ENCODE measurements at regions not wholly inside any gene's neighbourhood (a gene's known extent, or its start where the extent isn't known, plus 50 kb on each side); places are given as distances from the start of the nearest gene placed in this dataset.

- ChIA-PET POLR2A (no interaction called here), CTCF (ENCODE audit: unreplicated experiment) (no interaction called here)
- H3K4me1 ChIP-seq (ENCODE audit: insufficient read depth, low read length, poor library complexity, severe bottlenecking): peaks cover 21% of the 10 kb centered on the region
- peaks cover 9% of the 10 kb centered on the region; the same call in 1 of the 2 replicates for H3K79me2 ChIP-seq (ENCODE audit: insufficient read depth, low read depth, low read length)
- no TSS peak for BruUV-seq (replicated peaks)
- DNase-seq (ENCODE audit: low spot score): no peak
- H3K9me2 ChIP-seq (ENCODE audit: insufficient read depth, low read length): no peaks in the 10 kb centered on the region
- H3K4me3 ChIP-seq (ENCODE audit: low read depth, low read length, poor library complexity, severe bottlenecking): no peak overlapping the region
- H3K9me3 ChIP-seq (ENCODE audit: low read length): no peaks in the 10 kb centered on the region
- no peaks in the 10 kb centered on the region for H4K20me1 ChIP-seq (ENCODE audit: insufficient read depth, low read length)
- no peak overlapping the region for H3K27ac ChIP-seq (ENCODE audit: low read depth, low read length, poor library complexity, severe bottlenecking)
- intact Hi-C loops (cut with micrococcal nuclease; ENCODE audit: unreplicated experiment): loop anchor here (5.0 kb wide), 2 partner anchors 945 to 1155 kb away; partner anchors contain the start of gene ASMTL
- TF ChIP-seq, protein P1, sequence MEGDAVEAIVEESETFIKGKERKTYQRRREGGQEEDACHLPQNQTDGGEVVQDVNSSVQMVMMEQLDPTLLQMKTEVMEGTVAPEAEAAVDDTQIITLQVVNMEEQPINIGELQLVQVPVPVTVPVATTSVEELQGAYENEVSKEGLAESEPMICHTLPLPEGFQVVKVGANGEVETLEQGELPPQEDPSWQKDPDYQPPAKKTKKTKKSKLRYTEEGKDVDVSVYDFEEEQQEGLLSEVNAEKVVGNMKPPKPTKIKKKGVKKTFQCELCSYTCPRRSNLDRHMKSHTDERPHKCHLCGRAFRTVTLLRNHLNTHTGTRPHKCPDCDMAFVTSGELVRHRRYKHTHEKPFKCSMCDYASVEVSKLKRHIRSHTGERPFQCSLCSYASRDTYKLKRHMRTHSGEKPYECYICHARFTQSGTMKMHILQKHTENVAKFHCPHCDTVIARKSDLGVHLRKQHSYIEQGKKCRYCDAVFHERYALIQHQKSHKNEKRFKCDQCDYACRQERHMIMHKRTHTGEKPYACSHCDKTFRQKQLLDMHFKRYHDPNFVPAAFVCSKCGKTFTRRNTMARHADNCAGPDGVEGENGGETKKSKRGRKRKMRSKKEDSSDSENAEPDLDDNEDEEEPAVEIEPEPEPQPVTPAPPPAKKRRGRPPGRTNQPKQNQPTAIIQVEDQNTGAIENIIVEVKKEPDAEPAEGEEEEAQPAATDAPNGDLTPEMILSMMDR (conservative IDR thresholded peaks at IDR 0.05; ENCODE audit: low read length): no peak
- no peak for TF ChIP-seq EZH2phosphoT487 (IDR thresholded peaks at IDR 0.05; ENCODE audit: borderline replicate concordance, low read depth, low read length)
- H3K4me2 ChIP-seq (ENCODE audit: low read length): no peak overlapping the region
- H2AFZ ChIP-seq (ENCODE audit: low read length): no peak overlapping the region
- H3K36me3 ChIP-seq (ENCODE audit: insufficient read depth, low read length): peaks cover 7% of the 10 kb centered on the region
These were observed 84.0 kb upstream of the CD99 start for GRCh38 chrX:2607113-2607512.

DNA sequence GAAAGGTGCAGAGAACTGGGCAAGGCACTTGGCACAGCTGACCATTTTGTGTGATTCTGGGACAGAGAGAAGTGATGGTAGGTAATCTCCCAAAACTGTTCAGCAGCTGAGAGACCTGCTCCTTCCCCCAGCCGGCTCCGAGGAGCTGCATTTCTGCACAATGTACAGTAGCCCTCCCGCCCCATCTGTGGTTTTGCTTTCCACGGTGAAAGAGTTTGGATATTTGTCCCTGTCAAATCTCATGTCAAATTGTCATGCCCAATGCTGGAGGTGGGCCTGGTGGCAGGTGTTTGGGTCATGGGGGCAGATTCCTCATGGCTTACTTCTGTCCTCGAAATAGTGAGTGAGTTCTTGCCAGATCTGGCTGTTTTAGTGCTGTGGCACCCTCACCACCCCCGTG lies 90.5 kb upstream of the CD99 start:
- intact Hi-C loops (cut with micrococcal nuclease; ENCODE audit: unreplicated experiment): no loop called here
- Histone ChIP-seq H3K36me3 (ENCODE audit: insufficient read depth, low read length) (peaks cover 6% of the 10 kb centered on the region), H3K79me2 (ENCODE audit: insufficient read depth, low read depth, low read length) (no peaks in the 10 kb centered on the region), H3K9me2 (ENCODE audit: insufficient read depth, low read length) (no peaks in the 10 kb centered on the region), H3K4me3 (ENCODE audit: low read depth, low read length, poor library complexity, severe bottlenecking) (no peak overlapping the region), H3K27ac (ENCODE audit: low read depth, low read length, poor library complexity, severe bottlenecking) (no peak overlapping the region), H3K4me2 (ENCODE audit: low read length) (no peak overlapping the region), H4K20me1 (ENCODE audit: insufficient read depth, low read length) (no peaks in the 10 kb centered on the region), H3K9me3 (ENCODE audit: low read length) (no peaks in the 10 kb centered on the region), H2AFZ (ENCODE audit: low read length) (no peak overlapping the region), H3K4me1 (ENCODE audit: insufficient read depth, low read length, poor library complexity, severe bottlenecking) (no peaks in the 10 kb centered on the region)
- ChIA-PET CTCF (ENCODE audit: unreplicated experiment) (no interaction called here), POLR2A (no interaction called here)
- TF ChIP-seq EZH2phosphoT487 (IDR thresholded peaks at IDR 0.05; ENCODE audit: borderline replicate concordance, low read depth, low read length): no peak
- TF ChIP-seq, protein P1 (conservative IDR thresholded peaks at IDR 0.05; ENCODE audit: low read length): no peak
- no TSS peak for BruUV-seq (replicated peaks)
- no peak for DNase-seq (ENCODE audit: low spot score)

DNA sequence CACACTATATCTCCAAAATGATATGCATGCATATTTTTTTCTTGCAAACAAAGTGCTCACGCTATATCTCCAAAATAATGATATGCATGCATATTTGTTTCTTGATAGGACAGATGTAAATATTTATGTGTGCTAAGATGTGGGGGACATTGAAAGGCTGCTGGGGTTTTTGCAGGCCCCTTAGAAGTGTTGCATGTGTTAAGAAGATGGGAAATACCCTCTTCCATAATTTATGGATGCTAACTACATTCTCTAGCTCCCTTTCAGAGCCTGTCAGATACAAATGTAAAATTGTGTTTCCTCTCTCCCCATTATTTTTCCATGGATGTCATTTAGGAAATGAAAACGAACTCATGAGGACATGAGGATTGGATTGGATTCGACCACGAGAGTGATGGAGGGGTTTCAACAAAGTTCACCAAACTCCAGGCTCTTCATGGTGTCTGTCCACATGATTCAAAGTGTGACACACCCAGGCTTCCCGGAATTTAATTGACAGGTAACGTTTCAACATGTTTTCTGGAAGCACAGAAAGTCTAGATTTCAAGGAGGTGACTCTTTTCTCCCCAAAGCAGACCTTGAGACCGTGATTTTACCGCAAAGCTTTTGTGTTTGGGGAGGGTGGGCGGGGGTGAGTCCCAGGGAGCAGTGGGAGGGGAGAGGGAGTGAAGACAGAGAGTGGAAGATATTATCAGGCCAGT lies 94.4 kb upstream of the CD99 start:
- H3K27ac ChIP-seq (ENCODE audit: low read depth, low read length, poor library complexity, severe bottlenecking): no peak overlapping the region

More for the DNA sequence above, 94.4 kb upstream of the CD99 start:
- Histone ChIP-seq H3K79me2 (ENCODE audit: insufficient read depth, low read depth, low read length) (no peaks in the 10 kb centered on the region), H3K4me3 (ENCODE audit: low read depth, low read length, poor library complexity, severe bottlenecking) (no peak overlapping the region), H3K36me3 (ENCODE audit: insufficient read depth, low read length) (peaks cover 2% of the 10 kb centered on the region; the same call in 1 of the 2 replicates), H3K4me1 (ENCODE audit: insufficient read depth, low read length, poor library complexity, severe bottlenecking) (peaks cover 14% of the 10 kb centered on the region), H3K9me3 (ENCODE audit: low read length) (no peaks in the 10 kb centered on the region), H2AFZ (ENCODE audit: low read length) (no peak overlapping the region), H3K4me2 (ENCODE audit: low read length) (no peak overlapping the region), H4K20me1 (ENCODE audit: insufficient read depth, low read length) (no peaks in the 10 kb centered on the region), H3K9me2 (ENCODE audit: insufficient read depth, low read length) (no peaks in the 10 kb centered on the region)
- no peak for DNase-seq (ENCODE audit: low spot score)
- BruUV-seq (replicated peaks): no TSS peak
- ChIA-PET CTCF (ENCODE audit: unreplicated experiment) (no interaction called here), POLR2A (no interaction called here)
- intact Hi-C loops (cut with micrococcal nuclease; ENCODE audit: unreplicated experiment): no loop called here
- TF ChIP-seq EZH2phosphoT487 (IDR thresholded peaks at IDR 0.05; ENCODE audit: borderline replicate concordance, low read depth, low read length): no peak
- TF ChIP-seq, protein P1 (conservative IDR thresholded peaks at IDR 0.05; ENCODE audit: low read length): no peak
